NT2/D1 (cell line): ENCODE measurements at regions not wholly inside any gene's neighbourhood (a gene's known extent, or its start where the extent isn't known, plus 50 kb on each side); places are given as distances from the start of the nearest gene placed in this dataset.

Experiments
- SUZ12 ChIP-seq: IDR thresholded peaks from 2 replicates; pipeline ENCODE4 v1.6.1; 2011; ENCODE audit not compliant: insufficient read length, insufficient read depth; ENCODE audit errors: extremely low read depth
- YY1 ChIP-seq: IDR thresholded peaks from 2 replicates; pipeline ENCODE4 v1.6.1; 2011; ENCODE audit not compliant: insufficient read length, insufficient read depth

DNA sequence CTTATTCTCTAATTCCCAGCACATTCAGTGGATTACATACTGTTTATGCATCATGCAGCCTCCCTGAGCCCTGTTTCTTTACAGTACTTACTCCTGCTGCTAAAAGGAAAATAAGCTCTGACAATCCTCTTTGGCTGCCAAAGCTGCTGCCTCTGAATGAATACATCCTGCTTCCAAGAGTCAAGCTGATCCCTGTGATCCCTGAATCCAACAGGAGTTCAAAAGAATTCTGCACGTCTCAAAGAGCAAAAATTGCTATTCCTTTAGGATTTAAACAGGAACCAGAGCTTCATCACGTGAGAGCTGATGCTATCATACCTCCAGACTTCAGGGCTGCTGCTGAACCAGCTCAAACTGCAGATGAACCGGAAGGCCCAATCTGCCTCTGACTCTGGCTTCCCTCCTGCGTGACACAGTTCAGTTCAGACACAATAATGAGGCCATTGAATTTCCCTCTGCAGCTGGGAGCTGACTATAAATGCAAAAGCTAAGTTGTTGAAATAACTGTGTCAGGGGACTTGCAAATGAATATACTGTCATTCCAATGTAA, 851.0 kb upstream of the PHF14 start:
- TF ChIP-seq YY1 (no peak), SUZ12 (no peak)
